Osteoblast (primary cell): ENCODE measurements at regions not wholly inside any gene's neighbourhood (a gene's known extent, or its start where the extent isn't known, plus 50 kb on each side); places are given as distances from the start of the nearest gene placed in this dataset.
"Not testable (repeated sequence)": the region's sequence is repeated elsewhere in the genome, so short reads cannot be mapped to it uniquely, and the experiment has no call there.

Experiments used
- DNase-seq: peaks from one replicate; pipeline ENCODE4 v3.0.0; 2011; ENCODE audit warnings: low spot score, mixed read lengths; ENCODE audit not compliant: insufficient read length; ENCODE audit errors: missing footprints
- H2AFZ ChIP-seq: 2 replicates; pipeline ENCODE4 v1.6.0; 2011; ENCODE audit warnings: mild to moderate bottlenecking, low read length
- H3K27ac ChIP-seq: 2 replicates; pipeline ENCODE4 v1.5.1; 2011; ENCODE audit warnings: mild to moderate bottlenecking, low read depth, low read length, moderate library complexity
- H3K27me3 ChIP-seq: 2 replicates; pipeline ENCODE4 v1.6.0; 2012; ENCODE audit warnings: mild to moderate bottlenecking, control low read depth, inconsistent platforms, low read length, moderate library complexity; ENCODE audit not compliant: insufficient read depth
- H3K36me3 ChIP-seq: 2 replicates; pipeline ENCODE4 v1.5.1; 2011; ENCODE audit warnings: mild to moderate bottlenecking, low read length, control low read depth, moderate library complexity; ENCODE audit not compliant: insufficient read depth
- H3K4me1 ChIP-seq: 2 replicates; pipeline ENCODE4 v1.5.1; 2011; ENCODE audit warnings: mild to moderate bottlenecking, low read length, control low read depth, moderate library complexity; ENCODE audit not compliant: insufficient read depth
- H3K4me2 ChIP-seq: 2 replicates; pipeline ENCODE4 v1.6.0; 2011; ENCODE audit warnings: mild to moderate bottlenecking, low read length; ENCODE audit not compliant: insufficient read depth
- H3K4me3 ChIP-seq: fragments of 200-600 bp; sonication (generic); 3 replicates; pipeline ENCODE4 v1.5.1; 2012; ENCODE audit warnings: mild to moderate bottlenecking, low read length, inconsistent platforms; ENCODE audit not compliant: insufficient read depth
- H3K79me2 ChIP-seq: 2 replicates; pipeline ENCODE4 v1.6.0; 2012; ENCODE audit warnings: mild to moderate bottlenecking, low read length, control low read depth, inconsistent platforms; ENCODE audit not compliant: insufficient read depth
- H3K9me3 ChIP-seq: 2 replicates; pipeline ENCODE4 v1.5.1; 2011; ENCODE audit warnings: low read depth, low read length, control low read depth
- H4K20me1 ChIP-seq: 2 replicates; pipeline ENCODE4 v1.6.0; 2012; ENCODE audit warnings: mild to moderate bottlenecking, low read length, control low read depth; ENCODE audit not compliant: insufficient read depth
- TF ChIP-seq, protein P1 (sequence below): IDR thresholded peaks from 2 replicates; pipeline ENCODE4 v1.5.1; 2011; ENCODE audit warnings: mild to moderate bottlenecking, low read depth, low read length, moderate library complexity; ENCODE audit errors: extremely low read depth

DNA sequence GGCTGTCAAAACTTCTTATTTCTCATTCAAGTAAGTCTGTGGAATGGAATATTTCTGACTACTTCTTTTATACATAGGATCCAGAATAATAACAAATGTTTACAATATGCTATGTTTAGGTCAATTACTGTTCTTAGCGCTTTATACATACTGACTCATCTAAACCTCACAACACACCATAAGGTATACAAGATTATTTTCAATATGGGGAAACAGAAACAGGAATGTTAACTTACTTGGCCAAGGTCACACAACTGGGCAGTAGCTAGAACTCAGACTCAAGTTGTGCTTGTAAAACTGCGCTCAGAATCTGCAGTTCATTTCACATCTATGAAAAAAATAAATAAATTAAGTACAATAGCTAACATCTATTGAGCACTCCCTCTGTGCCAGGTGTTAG is 168.0 kb downstream of the GNAI1 start:
- Histone ChIP-seq H3K9me3 (no peaks in the 10 kb centered on the region), H4K20me1 (no peaks in the 10 kb centered on the region), H3K4me2 (no peak overlapping the region), H3K27me3 (no peaks in the 10 kb centered on the region), H2AFZ (no peak overlapping the region), H3K4me3 (no peak overlapping the region), H3K4me1 (peaks cover 5% of the 10 kb centered on the region), H3K36me3 (no peaks in the 10 kb centered on the region), H3K79me2 (no peaks in the 10 kb centered on the region), H3K27ac (no peak overlapping the region)
- TF ChIP-seq, protein P1, sequence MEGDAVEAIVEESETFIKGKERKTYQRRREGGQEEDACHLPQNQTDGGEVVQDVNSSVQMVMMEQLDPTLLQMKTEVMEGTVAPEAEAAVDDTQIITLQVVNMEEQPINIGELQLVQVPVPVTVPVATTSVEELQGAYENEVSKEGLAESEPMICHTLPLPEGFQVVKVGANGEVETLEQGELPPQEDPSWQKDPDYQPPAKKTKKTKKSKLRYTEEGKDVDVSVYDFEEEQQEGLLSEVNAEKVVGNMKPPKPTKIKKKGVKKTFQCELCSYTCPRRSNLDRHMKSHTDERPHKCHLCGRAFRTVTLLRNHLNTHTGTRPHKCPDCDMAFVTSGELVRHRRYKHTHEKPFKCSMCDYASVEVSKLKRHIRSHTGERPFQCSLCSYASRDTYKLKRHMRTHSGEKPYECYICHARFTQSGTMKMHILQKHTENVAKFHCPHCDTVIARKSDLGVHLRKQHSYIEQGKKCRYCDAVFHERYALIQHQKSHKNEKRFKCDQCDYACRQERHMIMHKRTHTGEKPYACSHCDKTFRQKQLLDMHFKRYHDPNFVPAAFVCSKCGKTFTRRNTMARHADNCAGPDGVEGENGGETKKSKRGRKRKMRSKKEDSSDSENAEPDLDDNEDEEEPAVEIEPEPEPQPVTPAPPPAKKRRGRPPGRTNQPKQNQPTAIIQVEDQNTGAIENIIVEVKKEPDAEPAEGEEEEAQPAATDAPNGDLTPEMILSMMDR = no peak
- DNase-seq = no peak

DNA sequence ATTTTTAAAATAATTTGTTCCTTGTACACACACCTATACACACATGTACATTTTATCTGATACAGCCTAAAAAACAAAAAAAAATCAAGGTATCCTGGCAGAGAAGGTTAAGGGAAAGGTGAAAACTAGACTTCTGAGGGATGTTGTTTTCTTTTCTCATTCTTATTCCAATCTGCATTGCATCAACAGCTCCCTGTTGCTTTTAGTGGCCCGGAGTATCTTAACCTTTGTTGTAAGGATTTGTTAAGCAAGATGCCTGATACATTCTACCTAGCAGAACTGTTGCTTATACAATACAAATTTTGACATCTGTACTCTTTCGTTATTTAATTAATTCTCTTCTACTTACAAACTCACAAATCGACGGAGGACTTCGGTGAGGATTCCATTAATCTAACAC is 167.4 kb downstream of the GNAI1 start:
- Histone ChIP-seq H3K4me3 (no peak overlapping the region), H3K4me2 (no peak overlapping the region), H3K36me3 (no peaks in the 10 kb centered on the region), H3K9me3 (no peaks in the 10 kb centered on the region), H3K27ac (no peak overlapping the region), H3K27me3 (no peaks in the 10 kb centered on the region), H4K20me1 (no peaks in the 10 kb centered on the region), H3K4me1 (peaks cover 3% of the 10 kb centered on the region), H2AFZ (no peak overlapping the region), H3K79me2 (no peaks in the 10 kb centered on the region)
- TF ChIP-seq, protein P1 = no peak
- DNase-seq = no peak

DNA sequence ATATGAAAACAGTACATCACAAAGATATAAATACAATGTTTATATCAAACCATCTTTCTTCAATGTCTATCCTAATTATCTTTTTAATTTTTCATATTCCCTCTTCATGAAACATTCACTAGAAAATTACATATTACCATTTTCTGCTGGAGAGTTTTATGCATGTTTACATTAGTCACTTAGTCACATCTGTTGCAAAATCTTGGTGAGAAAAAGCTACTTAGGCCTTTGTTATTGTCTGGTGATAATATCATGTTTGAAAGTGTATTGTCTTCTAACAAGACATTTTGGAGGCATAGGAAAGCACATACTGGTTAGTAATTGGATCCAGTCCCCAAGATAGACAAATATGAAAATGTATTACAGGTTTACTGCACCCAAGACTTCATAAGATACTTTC is 163.6 kb downstream of the GNAI1 start:
- no peak overlapping the region for H3K4me2 ChIP-seq
- DNase-seq = no peak
- no peak overlapping the region for H2AFZ ChIP-seq
- H3K4me1 ChIP-seq = peaks cover 6% of the 10 kb centered on the region
- H3K36me3 ChIP-seq = no peaks in the 10 kb centered on the region
- H3K27ac ChIP-seq = no peak overlapping the region
- H3K79me2 ChIP-seq = no peaks in the 10 kb centered on the region
- H4K20me1 ChIP-seq = no peaks in the 10 kb centered on the region
- no peaks in the 10 kb centered on the region for H3K27me3 ChIP-seq
- no peaks in the 10 kb centered on the region for H3K9me3 ChIP-seq
- TF ChIP-seq, protein P1 = no peak
- H3K4me3 ChIP-seq = no peak overlapping the region

DNA sequence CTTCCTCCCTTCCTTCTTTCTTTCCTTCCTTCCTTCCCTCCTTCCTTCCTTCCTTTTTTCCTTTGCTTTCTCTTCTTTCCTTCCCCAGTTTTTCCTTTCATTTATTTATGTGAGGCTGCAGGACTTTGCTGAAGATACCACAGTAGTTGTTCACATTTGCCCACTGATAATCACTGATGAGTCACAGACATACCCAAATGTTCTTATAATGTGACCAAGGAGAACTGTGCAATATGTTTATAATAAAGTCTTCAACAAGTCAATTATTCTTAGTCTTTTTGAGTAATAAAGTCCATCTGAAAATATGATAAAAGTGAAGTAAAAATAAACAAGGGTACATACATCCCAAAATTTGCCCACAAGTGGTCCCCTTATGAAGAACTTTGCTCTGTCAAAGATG is 159.7 kb downstream of the GNAI1 start:
- H3K79me2 ChIP-seq = no peaks in the 10 kb centered on the region
- H3K27me3 ChIP-seq = no peaks in the 10 kb centered on the region
- no peak for DNase-seq
- no peak overlapping the region for H3K27ac ChIP-seq
- no peaks in the 10 kb centered on the region for H3K9me3 ChIP-seq
- TF ChIP-seq, protein P1 = no peak
- H3K4me1 ChIP-seq = peaks cover 6% of the 10 kb centered on the region
- H4K20me1 ChIP-seq = no peaks in the 10 kb centered on the region
- no peaks in the 10 kb centered on the region for H3K36me3 ChIP-seq
- H2AFZ ChIP-seq = no peak overlapping the region
- peak overlapping the region; percentile 38 for H3K4me2 ChIP-seq
- no peak overlapping the region for H3K4me3 ChIP-seq

DNA sequence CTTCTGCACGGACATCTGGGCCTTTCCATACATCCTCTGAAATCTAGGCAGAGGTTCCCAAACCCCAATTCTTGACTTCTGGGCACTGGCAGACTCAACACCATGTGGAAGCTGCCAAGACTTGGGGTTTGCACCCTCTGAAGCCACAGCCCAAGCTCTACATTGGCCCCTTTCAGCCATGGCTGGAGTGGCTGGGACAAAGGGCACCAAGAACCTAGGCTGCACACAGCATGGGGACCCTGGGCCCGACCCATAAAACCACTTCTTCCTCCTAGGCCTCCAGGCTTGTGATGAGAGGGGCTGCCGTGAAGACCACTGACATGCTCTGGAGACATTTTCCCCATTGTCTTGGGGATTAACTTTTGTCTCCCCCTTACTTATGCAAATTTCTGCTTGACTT is 158.0 kb downstream of the GNAI1 start:
- DNase-seq, H3K4me2 ChIP-seq, H3K27ac ChIP-seq, H3K4me3 ChIP-seq, H3K27me3 ChIP-seq, H3K36me3 ChIP-seq, H3K9me3 ChIP-seq, H3K79me2 ChIP-seq, H2AFZ ChIP-seq, H4K20me1 ChIP-seq: not testable (repeated sequence)
- H3K4me1 ChIP-seq = peaks cover 12% of the 10 kb centered on the region
